ENCODE measurements at regions not wholly inside any gene's neighbourhood (a gene's known extent, or its start where the extent isn't known, plus 50 kb on each side); places are given as distances from the start of the nearest gene placed in this dataset.

GRCh38 chr2:102939207-102939606 lies 177.4 kb downstream of the TMEM182 start:
- TF ChIP-seq CTCF (IDR thresholded peaks at IDR 0.05; ENCODE audit: borderline replicate concordance, extremely low read depth, low read length, poor library complexity, severe bottlenecking): no peak
- no peak for TF ChIP-seq EZH2 (IDR thresholded peaks at IDR 0.05; ENCODE audit: borderline replicate concordance, low read depth, low read length, severe bottlenecking)
